NCI-H2081 treated with DMSO at 0.1 percent for 48 hours (cell line): ENCODE measurements at regions not wholly inside any gene's neighbourhood (a gene's known extent, or its start where the extent isn't known, plus 50 kb on each side); places are given as distances from the start of the nearest gene placed in this dataset.
"Not testable (repeated sequence)": the region's sequence is repeated elsewhere in the genome, so short reads cannot be mapped to it uniquely, and the experiment has no call there.

Experiments
- DNase-seq: peaks from one replicate; lab custom pipeline; 2025; lab: John Stamatoyannopoulos, UW

DNA sequence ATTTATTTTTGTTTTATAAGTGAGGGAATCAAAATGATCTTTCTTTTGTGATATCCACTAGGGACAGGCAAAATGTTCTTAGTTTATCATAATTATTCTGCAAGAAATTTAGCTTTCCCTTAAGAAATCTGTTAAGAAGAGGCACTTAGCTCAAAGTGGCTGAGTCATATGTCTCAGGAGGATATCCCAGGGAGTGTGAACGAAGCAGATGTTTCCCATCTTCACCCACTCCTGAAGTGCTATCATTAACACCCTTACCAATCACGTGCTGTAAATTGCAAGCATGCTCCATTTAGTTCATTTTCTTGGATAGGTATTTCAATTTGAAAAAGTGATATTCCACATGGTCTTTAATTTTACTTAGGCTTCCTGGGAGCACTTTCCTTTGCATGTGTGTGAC lies 774.3 kb upstream of the TMEFF2 start:
- DNase-seq = no peak

DNA sequence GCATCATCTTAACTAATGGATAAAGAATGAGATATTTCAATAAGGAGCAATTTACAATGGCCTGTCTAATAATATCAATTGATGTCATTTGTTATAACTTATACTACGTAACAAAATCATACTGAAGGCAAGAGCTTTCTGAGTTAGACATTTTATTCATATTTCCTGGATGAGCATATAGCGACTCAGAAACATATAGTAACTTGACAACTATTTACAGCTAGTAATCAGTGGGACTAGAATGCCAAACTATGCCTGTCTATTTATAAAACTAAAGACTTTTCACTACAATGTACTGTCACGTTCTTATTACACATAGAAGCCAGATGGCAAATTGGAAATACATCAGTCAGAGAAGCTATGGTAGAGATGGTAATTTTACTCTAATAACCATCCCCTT lies 766.2 kb upstream of the TMEFF2 start:
- no peak for DNase-seq

DNA sequence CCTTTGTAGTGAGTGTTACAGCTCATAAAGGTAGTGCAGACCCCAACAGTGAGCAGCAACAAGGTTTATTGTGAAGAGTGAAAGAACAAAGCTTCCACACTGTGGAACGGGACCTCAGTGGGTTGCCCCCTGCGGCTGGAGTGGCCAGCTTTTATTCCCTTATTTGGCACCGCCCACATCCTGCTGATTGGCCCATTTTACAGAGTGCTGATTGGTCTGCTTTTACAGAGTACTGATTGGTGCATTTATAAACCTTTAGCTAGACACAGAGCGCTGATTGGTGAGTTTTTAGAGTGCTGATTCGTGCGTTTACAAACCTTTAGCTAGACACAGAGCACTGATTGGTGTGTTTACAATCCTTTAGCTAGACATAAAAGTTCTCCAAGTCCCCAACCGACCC lies 763.9 kb upstream of the TMEFF2 start:
- DNase-seq = not testable (repeated sequence)

DNA sequence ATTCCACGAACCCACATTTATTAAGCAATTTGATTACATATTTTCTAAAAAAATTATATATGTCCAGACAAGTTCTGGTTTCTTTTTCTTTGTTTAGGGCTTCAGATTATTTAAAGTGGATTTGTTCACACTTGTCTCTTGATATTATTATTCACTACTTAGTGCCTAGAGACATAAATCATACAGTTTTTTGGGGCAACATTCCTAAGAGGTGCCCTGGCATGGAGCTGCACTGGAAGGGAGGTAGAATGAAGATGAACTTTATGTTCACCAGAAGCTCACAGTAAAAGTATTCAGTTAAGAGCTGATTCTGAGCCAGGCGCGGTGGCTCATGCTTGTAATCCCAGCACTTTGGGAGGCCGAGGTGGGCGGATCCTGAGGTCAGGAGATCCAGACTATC lies 762.7 kb upstream of the TMEFF2 start:
- DNase-seq = no peak

DNA sequence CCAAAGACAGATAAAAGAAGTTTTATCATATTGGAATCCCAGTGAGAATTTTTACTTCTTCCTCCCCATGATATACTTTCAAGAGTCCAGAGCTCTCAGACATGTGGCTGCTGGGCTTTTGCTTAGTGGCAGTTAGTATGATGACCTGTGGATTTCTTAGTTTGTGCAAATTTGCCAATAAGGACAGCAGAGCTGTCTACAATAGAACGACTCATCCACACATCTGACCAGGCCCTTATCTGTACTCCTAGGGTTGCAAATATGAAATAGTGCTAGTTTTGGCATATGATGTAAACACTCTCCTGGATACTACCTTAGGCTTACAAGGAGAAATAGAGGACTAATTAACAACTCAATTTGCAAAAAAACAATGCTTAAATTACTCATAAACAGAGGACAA lies 758.4 kb upstream of the TMEFF2 start:
- no peak for DNase-seq

DNA sequence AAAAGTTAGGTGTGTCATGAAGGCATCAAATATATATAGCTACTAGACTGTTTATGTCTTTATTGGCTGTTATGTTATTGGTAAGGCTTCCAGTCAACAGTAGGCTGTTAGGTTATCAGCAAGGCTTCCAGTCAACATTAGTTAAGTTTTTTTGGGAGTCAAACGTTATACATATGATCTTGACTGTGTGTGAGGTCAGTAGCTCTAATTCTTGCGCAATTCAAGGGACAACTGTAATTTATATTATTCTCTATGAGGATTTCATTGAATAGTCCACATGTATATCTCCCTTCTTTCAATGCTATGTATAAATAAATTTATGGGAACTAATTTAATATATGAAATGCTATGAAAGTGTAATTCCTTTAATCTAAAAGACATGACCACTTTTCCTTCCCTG lies 757.5 kb upstream of the TMEFF2 start:
- DNase-seq = no peak

DNA sequence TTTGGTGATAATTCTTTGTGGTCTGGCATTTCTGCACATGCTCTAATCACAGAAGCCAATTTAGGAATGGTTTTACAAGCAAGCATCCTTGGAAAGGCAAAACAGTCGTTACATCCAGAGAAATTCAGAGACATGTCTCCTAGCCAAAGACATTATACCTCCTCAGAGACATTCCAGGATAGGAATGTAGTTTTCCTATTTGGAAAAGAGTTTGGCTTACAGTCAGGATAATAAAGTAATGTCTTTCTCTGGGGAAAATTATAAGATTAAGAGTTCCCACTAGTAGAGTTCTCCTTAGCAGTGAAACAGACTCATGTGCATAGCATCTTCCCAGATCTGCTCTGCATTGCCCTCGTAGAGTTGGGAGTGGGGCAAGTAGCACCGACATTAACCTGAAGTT lies 753.6 kb upstream of the TMEFF2 start:
- no peak for DNase-seq

DNA sequence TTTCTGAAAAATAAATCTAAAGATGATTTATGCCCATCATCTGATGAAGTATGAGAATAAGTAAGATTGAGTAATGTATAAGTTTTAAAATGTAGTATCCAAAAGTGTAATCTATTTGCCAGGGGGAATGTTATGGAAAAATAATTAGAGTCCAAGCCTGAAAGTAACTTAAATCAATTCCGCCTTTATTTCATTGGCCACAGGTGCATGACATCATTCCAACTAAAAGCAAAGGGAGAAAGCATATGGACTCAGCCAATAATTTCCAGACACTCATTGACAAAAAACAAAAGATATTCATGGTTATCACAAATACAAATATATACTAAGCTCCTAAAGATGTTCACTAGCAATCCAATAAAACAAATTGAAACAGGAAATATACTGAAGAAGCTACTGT lies 752.6 kb upstream of the TMEFF2 start:
- DNase-seq = no peak

DNA sequence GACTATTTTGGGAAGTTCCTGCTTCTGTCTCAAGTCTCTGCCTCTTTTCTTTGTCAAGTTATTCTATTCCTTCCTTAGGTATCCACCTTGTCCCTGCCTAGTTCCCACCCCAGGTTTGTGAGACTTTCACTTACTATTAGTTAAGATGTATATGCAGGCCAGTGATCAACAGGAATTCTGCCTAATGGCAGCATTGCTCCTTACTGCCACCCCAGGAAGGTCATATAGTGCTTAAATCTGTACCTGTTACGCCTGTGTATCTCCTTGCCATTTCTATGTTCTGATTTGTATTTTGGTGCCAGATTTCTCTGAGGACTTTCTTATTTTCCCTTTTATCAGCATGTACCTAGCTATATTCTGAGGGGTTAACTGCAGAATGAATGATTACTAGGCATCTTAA lies 746.0 kb upstream of the TMEFF2 start:
- no peak for DNase-seq

DNA sequence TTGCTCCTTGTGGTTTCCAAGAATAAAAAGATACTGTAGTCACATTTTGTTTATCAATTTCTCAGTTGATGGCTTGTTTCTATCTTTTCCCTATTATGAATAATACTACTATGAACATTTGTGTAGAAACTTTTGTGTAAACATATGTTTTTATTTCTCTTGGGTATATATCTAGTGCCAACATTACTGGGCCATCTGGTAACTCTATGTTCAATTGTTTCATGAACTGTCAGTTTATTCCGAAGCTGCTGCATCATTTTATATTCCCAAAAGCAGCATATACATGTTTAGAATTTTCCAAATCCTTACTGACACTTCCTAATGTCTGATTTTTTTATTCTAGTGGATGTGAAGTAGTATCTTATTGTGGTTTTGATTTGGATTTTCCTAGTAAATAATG lies 737.6 kb upstream of the TMEFF2 start:
- DNase-seq = no peak

DNA sequence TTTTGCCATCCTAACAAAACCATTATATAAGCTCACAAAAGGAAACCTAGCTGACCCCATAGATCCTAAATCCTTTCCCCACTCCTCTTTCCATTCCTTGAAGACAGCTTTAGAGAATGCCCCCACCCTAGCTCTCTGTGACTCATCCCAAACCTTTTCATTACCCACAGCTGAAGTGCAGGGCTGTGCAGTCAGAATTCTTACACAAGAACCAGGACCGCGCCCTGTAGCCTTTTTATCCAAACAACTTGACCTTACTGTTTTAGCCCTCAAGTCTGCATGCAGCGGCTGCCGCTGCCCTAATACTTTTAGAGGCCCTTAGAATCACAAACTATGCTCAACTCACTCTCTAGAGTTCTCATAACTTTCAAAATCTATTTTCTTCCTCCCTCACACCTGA lies 726.9 kb upstream of the TMEFF2 start:
- not testable (repeated sequence) for DNase-seq

DNA sequence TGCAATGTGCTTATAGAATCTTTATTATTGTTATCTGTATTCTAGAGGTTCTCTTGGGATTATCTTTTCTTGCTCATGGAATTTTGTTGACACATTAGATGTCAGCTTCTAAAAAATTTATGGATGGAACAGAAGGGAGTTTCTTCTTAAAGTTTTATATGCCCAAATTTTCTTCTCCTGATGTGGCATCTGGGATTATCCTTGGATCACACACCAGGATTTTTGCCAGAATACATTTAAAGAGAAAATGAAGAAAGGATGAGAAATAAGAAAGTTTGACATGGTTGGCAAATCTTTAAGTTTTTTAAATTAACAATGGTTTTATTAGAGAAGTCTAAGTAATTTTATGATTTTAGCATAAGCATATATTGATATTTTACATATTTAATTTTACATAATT lies 706.7 kb upstream of the TMEFF2 start:
- DNase-seq = no peak

DNA sequence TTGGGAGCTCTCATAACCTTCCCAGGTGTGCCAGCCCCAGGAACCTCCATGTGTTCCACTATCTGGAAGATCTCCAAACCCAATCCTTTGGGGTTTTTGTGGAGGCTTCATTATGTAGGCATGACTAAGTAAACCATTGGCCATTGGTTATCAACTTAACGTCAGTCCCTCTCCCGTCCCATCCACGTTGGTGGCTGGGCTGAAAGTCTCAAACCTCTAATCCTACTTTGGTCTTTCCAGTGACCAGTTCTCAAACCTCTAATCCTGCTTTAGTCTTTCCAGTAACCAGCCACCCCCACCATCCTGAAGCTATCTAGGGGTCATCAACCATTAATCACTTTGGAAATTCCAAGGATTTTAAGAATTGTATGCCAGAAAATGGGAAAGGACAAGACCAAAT lies 704.7 kb upstream of the TMEFF2 start:
- no peak for DNase-seq

DNA sequence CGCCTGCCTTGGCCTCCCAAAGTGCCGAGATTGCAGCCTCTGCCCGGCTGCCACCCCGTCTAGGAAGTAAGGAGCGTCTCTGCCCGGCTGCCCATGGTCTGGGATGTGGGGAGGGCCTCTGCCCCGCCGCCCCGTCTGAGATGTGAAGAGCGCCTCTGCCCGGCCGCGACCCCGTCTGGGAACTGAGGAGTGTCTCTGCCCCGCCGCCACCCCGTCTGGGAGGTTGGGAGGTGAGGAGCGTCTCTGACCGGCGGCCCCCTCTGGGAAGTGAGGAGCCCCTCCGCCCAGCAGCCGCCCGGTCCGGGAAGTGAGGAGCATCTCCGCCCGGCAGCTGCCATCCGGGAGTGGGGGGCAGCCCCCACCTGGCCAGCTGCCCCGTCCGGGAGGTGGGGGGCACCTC lies 699.2 kb upstream of the TMEFF2 start:
- DNase-seq = not testable (repeated sequence)

DNA sequence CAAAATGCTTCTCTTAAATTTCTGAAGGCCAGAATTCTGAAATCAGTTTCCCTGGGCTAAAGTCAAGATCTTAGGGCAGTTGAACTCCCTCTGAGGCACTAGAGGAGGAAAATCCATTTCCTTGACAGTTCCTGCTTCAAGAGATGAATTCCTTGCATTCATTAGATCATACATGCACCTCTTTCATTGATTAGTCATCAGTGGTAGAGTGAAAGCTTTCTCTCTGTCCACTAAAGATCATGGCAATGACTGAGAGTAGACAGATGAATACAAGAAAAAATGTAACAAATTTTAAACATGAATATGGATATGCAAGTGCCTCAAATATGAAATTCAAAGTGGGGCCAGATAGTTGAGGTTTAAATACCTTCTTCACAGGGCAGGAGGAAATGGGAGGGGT lies 693.4 kb upstream of the TMEFF2 start:
- no peak for DNase-seq

DNA sequence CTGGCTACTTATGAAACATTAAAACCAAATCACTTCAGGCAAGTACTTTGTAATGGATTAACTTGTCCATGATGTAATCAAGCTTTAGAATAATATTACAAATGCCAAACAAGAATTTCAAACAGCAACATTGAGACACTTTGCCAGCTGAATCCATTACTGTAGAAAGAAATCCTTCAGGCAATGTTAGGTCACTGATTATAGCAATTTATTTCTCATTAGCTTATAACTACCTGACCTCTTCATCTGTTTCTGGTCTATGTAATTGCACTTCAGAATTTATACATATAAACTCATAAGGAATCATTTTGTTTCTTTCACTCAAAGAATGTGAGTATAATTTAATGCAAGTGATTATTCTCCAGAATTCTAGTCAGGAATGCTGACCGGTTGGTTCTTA lies 692.6 kb upstream of the TMEFF2 start:
- no peak for DNase-seq

DNA sequence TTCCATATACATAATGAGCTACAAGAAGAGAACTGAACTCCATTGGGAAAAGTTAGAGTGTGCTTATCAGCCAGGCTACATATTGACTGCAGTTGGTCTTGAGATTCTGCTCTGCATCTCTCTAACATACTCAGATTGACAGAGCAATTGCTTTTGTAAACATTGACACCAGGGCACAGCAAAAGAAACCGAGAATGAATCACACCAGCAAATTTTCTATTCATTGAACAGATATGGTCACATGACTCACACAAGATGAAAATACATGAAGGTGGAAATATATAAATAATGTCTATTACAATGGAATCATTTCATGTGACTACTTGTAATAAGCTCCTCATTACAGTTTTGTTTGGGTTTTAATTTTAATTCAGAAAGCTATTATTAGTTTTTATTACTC lies 691.9 kb upstream of the TMEFF2 start:
- DNase-seq = no peak

DNA sequence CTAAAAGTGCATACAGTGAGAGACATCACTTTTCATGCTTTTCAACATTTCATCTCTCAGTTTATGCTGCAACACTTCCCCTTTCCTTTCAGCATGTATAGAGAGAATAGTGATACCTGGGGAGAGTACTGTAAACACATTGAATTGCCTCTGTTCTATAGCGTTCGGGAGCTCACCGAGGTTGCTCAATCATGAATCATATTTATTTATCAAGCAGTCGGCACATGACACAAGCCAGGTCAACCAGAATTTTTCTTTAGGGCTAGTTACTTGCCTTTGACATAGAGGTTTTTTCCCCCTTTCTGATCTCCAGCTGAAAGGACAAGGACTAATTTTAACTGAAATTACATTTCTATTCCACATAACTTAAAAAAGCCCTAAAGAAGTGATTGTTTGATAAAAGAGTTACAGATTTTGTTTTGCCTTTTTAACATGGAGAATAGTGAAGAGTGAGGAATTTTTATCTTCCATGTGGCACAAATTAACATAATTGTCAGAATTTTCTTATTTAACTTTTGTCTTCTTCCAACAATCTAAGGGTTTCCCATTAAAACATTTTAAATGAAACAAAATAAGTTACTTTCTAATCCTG lies 690.9 kb upstream of the TMEFF2 start:
- peak; percentile 28 for DNase-seq

DNA sequence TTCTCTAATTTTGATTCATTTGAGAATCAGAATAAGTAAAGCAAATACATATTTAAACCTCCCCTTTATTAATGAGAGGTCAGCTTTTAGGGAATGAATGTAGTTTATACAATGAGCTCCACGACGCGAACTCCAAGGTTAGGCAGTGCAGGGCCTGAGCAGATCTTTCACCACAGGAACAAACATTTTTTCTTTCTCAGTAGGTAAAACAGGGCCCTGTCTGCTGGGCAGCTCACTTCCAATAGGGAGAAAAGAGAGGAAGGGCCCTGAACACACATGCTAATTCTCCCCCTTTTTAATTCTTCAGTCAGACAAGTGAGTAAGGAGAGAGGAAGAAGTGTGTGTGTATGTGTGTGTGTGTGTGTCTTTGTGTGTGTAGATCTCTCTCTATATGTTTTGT lies 682.4 kb upstream of the TMEFF2 start:
- no peak for DNase-seq

DNA sequence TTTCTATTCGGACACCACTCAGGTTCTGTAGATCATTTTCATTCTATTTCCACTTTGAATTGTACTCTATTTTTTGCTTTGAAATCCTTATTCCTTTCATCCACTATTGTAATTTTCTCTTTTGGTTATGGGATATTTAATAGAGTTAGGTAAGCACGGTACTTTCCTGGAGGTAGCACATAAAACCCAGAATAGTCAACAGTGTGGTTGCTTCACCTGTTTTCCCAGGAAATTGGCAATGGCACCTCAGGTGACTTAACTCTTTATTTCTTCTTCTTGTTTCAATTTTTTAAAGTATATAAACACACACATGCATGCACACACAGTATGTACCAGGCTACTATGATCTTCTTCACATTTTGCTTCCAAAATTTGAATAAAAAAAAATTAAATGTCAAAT lies 682.0 kb upstream of the TMEFF2 start:
- DNase-seq = no peak

DNA sequence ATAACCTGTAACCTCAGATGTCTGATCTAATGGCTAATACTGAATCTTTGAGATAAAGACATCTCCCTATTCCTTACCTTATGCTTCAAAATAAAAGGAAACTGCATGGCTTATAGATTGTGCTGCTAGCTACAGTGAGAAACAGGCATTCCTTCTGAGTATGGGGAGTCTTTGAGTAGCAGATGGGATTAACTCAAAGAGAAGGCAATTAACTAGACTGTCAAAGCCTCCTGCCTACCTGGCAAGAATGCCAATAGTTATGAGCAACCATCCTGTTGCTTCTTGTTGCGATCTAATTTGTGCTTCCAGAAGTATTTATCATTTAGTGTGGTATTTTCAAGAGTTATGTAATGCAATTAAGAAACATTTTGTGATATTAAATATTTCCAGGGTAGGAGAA lies 660.0 kb upstream of the TMEFF2 start:
- DNase-seq = no peak

DNA sequence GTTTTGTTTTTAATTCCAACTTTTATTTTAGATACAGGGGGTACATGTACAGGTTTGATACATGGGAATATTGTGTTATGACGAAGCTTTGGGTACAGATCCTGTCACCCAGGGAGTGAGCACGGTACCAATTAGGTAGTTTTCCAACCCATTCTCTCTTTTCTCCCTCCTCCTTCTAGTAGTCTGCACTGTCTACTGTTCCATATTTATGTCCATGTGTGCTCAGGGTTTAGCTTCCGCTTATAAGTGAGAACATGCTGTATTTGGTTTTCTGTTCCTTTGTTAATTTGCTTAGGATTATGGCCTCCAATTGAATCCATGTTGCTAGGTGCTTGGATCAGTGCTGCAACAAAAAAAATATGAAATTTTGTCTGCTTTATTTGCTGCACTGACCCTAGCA lies 659.3 kb upstream of the TMEFF2 start:
- DNase-seq = no peak

DNA sequence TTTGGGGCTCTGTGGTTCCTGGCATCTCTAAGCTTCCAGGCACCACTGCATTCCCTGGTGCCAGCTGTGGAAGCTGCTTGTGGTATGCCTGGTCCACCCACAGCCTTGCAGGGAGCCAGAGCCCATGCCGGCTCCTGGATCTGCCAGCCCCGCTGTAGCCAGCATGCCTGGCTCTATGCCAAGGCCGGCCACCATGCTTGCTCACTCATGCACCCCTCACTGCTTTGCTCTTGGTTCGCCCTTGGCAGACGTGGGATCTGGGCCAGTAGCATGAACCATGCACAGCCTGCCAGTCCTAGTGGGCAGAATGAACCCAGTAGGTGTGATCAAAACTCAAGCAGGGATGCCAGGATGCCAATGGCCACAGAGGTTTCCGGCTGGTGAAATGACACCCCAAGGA lies 634.2 kb upstream of the TMEFF2 start:
- no peak for DNase-seq

DNA sequence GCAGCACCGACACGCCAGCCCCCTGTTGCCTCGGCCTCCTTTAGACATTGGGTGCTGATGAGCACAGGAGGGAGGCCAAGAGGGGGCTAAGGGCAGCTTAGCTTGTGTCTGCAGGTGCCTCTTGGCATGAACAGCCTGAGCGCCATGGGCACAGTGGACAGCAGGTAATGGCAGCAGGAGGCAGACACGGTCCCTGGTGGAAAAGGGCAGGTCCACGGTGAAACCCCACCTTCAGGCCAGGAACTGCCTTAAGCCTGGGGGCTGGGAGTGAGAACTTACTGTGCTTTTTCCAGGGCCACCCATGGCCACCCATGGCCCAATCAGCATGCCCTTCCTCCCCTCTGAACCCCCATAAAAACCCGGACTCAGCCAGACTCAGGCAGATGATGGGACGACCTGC lies 633.4 kb upstream of the TMEFF2 start:
- DNase-seq = no peak

DNA sequence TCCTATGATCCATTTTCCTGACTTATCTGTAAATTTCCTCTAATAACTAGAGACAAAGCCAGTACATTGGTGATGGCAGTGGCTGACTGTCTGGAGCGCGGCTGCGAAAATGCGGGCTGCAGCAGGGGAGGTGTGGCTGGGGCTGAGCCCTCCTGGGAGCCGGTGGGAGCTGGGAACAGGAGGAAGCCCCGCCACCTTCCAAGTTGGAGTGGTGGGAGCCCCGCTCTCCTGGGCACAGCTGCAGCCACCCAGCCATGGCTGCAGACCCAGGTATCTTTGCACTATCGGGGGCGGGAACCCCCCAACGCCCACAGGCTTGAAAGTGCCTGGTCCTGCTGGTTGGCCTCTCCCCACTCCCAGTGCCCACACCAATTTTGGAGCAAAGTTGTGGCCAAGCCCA lies 633.0 kb upstream of the TMEFF2 start:
- DNase-seq = no peak
